SK-N-SH treated with all-trans-retinoic acid at 6 μM for 48 hours (cell line): ENCODE measurements at regions not wholly inside any gene's neighbourhood (a gene's known extent, or its start where the extent isn't known, plus 50 kb on each side); places are given as distances from the start of the nearest gene placed in this dataset.

Source experiments
- CREB5 ChIP-seq: fragments of 250-450 bp; sonication (Bioruptor Pico); IDR thresholded peaks from 2 replicates; pipeline ENCODE4 v1.5.1; 2020; ENCODE audit warnings: low read depth, mild to moderate bottlenecking, moderate library complexity
- PPARA ChIP-seq: fragments of 250-450 bp; sonication (Bioruptor Pico); IDR thresholded peaks from 2 replicates; pipeline ENCODE4 v1.5.0; 2020; ENCODE audit warnings: mild to moderate bottlenecking, borderline replicate concordance
- TCF4 ChIP-seq: fragments of 250-450 bp; sonication (Bioruptor Pico); IDR thresholded peaks from 2 replicates; pipeline ENCODE4 v1.8.0; 2021; ENCODE audit warnings: mild to moderate bottlenecking, moderate library complexity, borderline replicate concordance
- ZFP3 ChIP-seq: fragments of 250-450 bp; sonication (Bioruptor Pico); IDR thresholded peaks from 2 replicates; pipeline ENCODE4 v1.5.0; 2020; ENCODE audit warnings: mild to moderate bottlenecking, moderate library complexity

- TF ChIP-seq CREB5 (CRISPR knock-in tag) = no peak
- no peak for TF ChIP-seq TCF4 (CRISPR knock-in tag)
- TF ChIP-seq ZFP3 (CRISPR knock-in tag) = no peak
- no peak for TF ChIP-seq PPARA (CRISPR knock-in tag)
Observed at GRCh38 chr5:141742144-141742543, 60.1 kb upstream of the ARAP3 start.
